ENCODE measurements at regions not wholly inside any gene's neighbourhood (a gene's known extent, or its start where the extent isn't known, plus 50 kb on each side); places are given as distances from the start of the nearest gene placed in this dataset.

- no peaks in the 10 kb centered on the region for H3K9me3 ChIP-seq
- H3K4me3 ChIP-seq: no peak overlapping the region
- H3K9ac ChIP-seq (ENCODE audit: low read depth in 2 of 2, low read length in 2 of 2): no peak overlapping the region
- intact Hi-C loops (cut with DNase I): no loop called here
- no peaks in the 10 kb centered on the region for H3K4me1 ChIP-seq
- no peaks in the 10 kb centered on the region for H3K27me3 ChIP-seq
- no peak overlapping the region for H3K27ac ChIP-seq
- no peaks in the 10 kb centered on the region for H3K36me3 ChIP-seq
- no peak for TF ChIP-seq CTCF (IDR thresholded peaks at IDR 0.05)
- DNase-seq: no peak
Measured at GRCh38 chr7:138297526-138297925, 162.5 kb upstream of the TRIM24 start.

- H3K36me3 ChIP-seq: no peaks in the 10 kb centered on the region
- H3K27ac ChIP-seq: no peak overlapping the region
- no peaks in the 10 kb centered on the region for H3K4me1 ChIP-seq
- intact Hi-C loops (cut with DNase I): no loop called here
- H3K9me3 ChIP-seq: no peaks in the 10 kb centered on the region
- H3K27me3 ChIP-seq: no peaks in the 10 kb centered on the region
- no peak overlapping the region for H3K4me3 ChIP-seq
- no peak for TF ChIP-seq CTCF (IDR thresholded peaks at IDR 0.05)
- DNase-seq: no peak
- no peak overlapping the region for H3K9ac ChIP-seq (ENCODE audit: low read depth in 2 of 2, low read length in 2 of 2)
Measured at GRCh38 chr7:138299066-138299465, 161.0 kb upstream of the TRIM24 start.

GRCh38 chr7:138303230-138304070, 156.6 kb upstream of the TRIM24 start:
- intact Hi-C loops (cut with DNase I): no loop called here
- H3K9ac ChIP-seq (ENCODE audit: low read depth in 2 of 2, low read length in 2 of 2): no peak overlapping the region
- H3K27me3 ChIP-seq: no peaks in the 10 kb centered on the region
- H3K4me3 ChIP-seq: no peak overlapping the region
- no peaks in the 10 kb centered on the region for H3K4me1 ChIP-seq
- no peak overlapping the region for H3K27ac ChIP-seq
- TF ChIP-seq CTCF (IDR thresholded peaks at IDR 0.05): no peak
- H3K36me3 ChIP-seq: no peaks in the 10 kb centered on the region
- no peaks in the 10 kb centered on the region for H3K9me3 ChIP-seq
- no peak for DNase-seq

- no peak for DNase-seq
- Histone ChIP-seq H3K4me1 (no peaks in the 10 kb centered on the region), H3K27me3 (no peaks in the 10 kb centered on the region), H3K9me3 (no peaks in the 10 kb centered on the region), H3K36me3 (no peaks in the 10 kb centered on the region), H3K4me3 (no peak overlapping the region), H3K27ac (no peak overlapping the region), H3K9ac (ENCODE audit: low read depth in 2 of 2, low read length in 2 of 2) (no peak overlapping the region)
- intact Hi-C loops (cut with DNase I): no loop called here
- no peak for TF ChIP-seq CTCF (IDR thresholded peaks at IDR 0.05)
Measured at GRCh38 chr7:138304071-138304320, 156.1 kb upstream of the TRIM24 start.

- H3K4me1 ChIP-seq: no peaks in the 10 kb centered on the region
- H3K4me3 ChIP-seq: no peak overlapping the region
- H3K9ac ChIP-seq (ENCODE audit: low read depth in 2 of 2, low read length in 2 of 2): no peak overlapping the region
- H3K27ac ChIP-seq: no peak overlapping the region
- H3K36me3 ChIP-seq: no peaks in the 10 kb centered on the region
- no peak for DNase-seq
- intact Hi-C loops (cut with DNase I): no loop called here
- no peak for TF ChIP-seq CTCF (IDR thresholded peaks at IDR 0.05)
- H3K27me3 ChIP-seq: no peaks in the 10 kb centered on the region
- no peaks in the 10 kb centered on the region for H3K9me3 ChIP-seq
Measured at GRCh38 chr7:138307633-138308032, 152.4 kb upstream of the TRIM24 start.

Measured in colonic mucosa (tissue), 4 donors.